OCI-LY7 (cell line): ENCODE measurements at regions not wholly inside any gene's neighbourhood (a gene's known extent, or its start where the extent isn't known, plus 50 kb on each side); places are given as distances from the start of the nearest gene placed in this dataset.

Source experiments
- BruUV-seq: library from RNA; stranded (reverse); fragments of 400-500 nt; replicated peaks from 2 replicates; lab custom pipeline; 2021; lab: Mats Ljungman, UMichigan
- CTCF ChIA-PET: fragments of 300-600 bp; sonication (Branson Sonifier 250); formaldehyde crosslinking; loops from one replicate; lab custom pipeline; 2022; ENCODE audit warnings: antibody characterized with exemption; ENCODE audit not compliant: unreplicated experiment; lab: Charles Lee
- POLR2A ChIA-PET: fragments of 300-600 bp; sonication (Branson Sonifier 250); formaldehyde crosslinking; loops from one replicate; lab custom pipeline; 2022; ENCODE audit warnings: antibody characterized with exemption; lab: Charles Lee
- DNase-seq: peaks from one replicate; pipeline ENCODE4 v3.0.0-alpha.2; 2015; ENCODE audit warnings: low spot score
- H2AFZ ChIP-seq: fragments of 200-600 bp; sonication (generic), shearing (Covaris generic); 2 replicates; pipeline ENCODE4 v1.6.1; 2014; ENCODE audit warnings: mild to moderate bottlenecking, antibody characterized with exemption, low read length, moderate library complexity
- H3K27ac ChIP-seq: fragments of 200-600 bp; sonication (generic); 2 replicates; pipeline ENCODE4 v1.5.1; 2014; ENCODE audit warnings: mixed run types, low read depth, mild to moderate bottlenecking, moderate library complexity, low read length, inconsistent platforms; ENCODE audit not compliant: poor library complexity, severe bottlenecking
- H3K36me3 ChIP-seq: fragments of 200-600 bp; sonication (generic); 2 replicates; pipeline ENCODE4 v1.6.1; 2014; ENCODE audit warnings: mild to moderate bottlenecking, antibody characterized with exemption, low read length, moderate library complexity, mixed read lengths; ENCODE audit not compliant: insufficient read depth
- H3K4me1 ChIP-seq: fragments of 200-600 bp; sonication (generic); 2 replicates; pipeline ENCODE4 v1.5.1; 2014; ENCODE audit warnings: mild to moderate bottlenecking, low read length; ENCODE audit not compliant: insufficient read depth, poor library complexity, severe bottlenecking
- H3K4me2 ChIP-seq: fragments of 200-600 bp; sonication (generic); 2 replicates; pipeline ENCODE4 v1.6.1; 2014; ENCODE audit warnings: mild to moderate bottlenecking, low read length
- H3K4me3 ChIP-seq: fragments of 200-600 bp; sonication (generic); 2 replicates; pipeline ENCODE4 v1.5.1; 2014; ENCODE audit warnings: mild to moderate bottlenecking, low read depth, low read length; ENCODE audit not compliant: poor library complexity, severe bottlenecking
- H3K79me2 ChIP-seq: fragments of 200-600 bp; sonication (generic); 2 replicates; pipeline ENCODE4 v1.6.1; 2016; ENCODE audit warnings: low read depth, mild to moderate bottlenecking, low read length, moderate library complexity, mixed read lengths; ENCODE audit not compliant: insufficient read depth
- H3K9me2 ChIP-seq: fragments of 200-600 bp; sonication (generic); 2 replicates; pipeline ENCODE4 v1.6.1; 2016; ENCODE audit warnings: mild to moderate bottlenecking, low read length, mixed read lengths; ENCODE audit not compliant: insufficient read depth
- H3K9me3 ChIP-seq: fragments of 200-600 bp; sonication (generic); 2 replicates; pipeline ENCODE4 v1.6.1; 2014; ENCODE audit warnings: mild to moderate bottlenecking, mixed run types, low read length, mixed read lengths
- H4K20me1 ChIP-seq: fragments of 200-600 bp; sonication (generic); 2 replicates; pipeline ENCODE4 v1.6.1; 2014; ENCODE audit warnings: mild to moderate bottlenecking, antibody characterized with exemption, low read length, moderate library complexity, mixed read lengths; ENCODE audit not compliant: insufficient read depth
- EZH2phosphoT487 ChIP-seq: fragments of 200-600 bp; sonication (generic); IDR thresholded peaks from 2 replicates; pipeline ENCODE4 v1.6.1; 2018; ENCODE audit warnings: low read depth, borderline replicate concordance, mild to moderate bottlenecking, mixed run types, antibody characterized with exemption, low read length, moderate library complexity, mixed read lengths
- intact Hi-C: fragments of 100-400 bp; cut with micrococcal nuclease; formaldehyde crosslinking; loops from one replicate; pipeline ENCODE4 v1.10.0; 2022; ENCODE audit not compliant: unreplicated experiment
- TF ChIP-seq, protein P1 (sequence below): fragments of 200-600 bp; sonication (generic); conservative IDR thresholded peaks from 2 replicates; pipeline ENCODE4 v1.5.1; 2014; ENCODE audit warnings: mild to moderate bottlenecking, antibody characterized with exemption, low read length, moderate library complexity, mixed read lengths

DNA sequence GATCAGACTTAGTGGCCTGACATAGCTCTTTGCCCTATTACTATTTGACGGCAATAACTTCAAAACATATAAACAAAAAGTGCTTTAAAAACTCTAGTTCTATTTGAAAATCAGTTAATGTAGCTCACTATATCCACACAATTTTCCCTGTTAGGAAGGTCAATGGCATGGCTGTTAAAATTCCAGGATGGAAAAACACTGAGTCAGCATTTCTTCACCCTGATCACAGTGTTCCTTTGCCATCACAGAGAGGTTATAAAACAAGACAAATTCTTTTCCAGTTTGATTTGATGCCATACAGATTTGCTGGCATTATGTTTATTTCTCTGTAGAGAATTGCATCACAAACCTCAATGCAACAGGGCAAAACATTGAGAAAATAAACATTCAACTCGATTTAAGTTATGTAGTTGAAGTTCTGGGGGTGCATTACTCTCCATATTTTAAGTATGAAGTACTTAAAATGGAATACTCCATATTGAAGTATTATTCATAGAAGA lies 253.7 kb upstream of the HSF2 start:
- H3K4me1 ChIP-seq = no peaks in the 10 kb centered on the region
- CTCF ChIA-PET = no interaction called here
- no TSS peak for BruUV-seq
- no peak for DNase-seq
- TF ChIP-seq, protein P1, sequence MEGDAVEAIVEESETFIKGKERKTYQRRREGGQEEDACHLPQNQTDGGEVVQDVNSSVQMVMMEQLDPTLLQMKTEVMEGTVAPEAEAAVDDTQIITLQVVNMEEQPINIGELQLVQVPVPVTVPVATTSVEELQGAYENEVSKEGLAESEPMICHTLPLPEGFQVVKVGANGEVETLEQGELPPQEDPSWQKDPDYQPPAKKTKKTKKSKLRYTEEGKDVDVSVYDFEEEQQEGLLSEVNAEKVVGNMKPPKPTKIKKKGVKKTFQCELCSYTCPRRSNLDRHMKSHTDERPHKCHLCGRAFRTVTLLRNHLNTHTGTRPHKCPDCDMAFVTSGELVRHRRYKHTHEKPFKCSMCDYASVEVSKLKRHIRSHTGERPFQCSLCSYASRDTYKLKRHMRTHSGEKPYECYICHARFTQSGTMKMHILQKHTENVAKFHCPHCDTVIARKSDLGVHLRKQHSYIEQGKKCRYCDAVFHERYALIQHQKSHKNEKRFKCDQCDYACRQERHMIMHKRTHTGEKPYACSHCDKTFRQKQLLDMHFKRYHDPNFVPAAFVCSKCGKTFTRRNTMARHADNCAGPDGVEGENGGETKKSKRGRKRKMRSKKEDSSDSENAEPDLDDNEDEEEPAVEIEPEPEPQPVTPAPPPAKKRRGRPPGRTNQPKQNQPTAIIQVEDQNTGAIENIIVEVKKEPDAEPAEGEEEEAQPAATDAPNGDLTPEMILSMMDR = no peak
- H3K9me2 ChIP-seq = no peaks in the 10 kb centered on the region
- H3K4me2 ChIP-seq = no peak overlapping the region
- no peaks in the 10 kb centered on the region for H4K20me1 ChIP-seq
- no peaks in the 10 kb centered on the region for H3K36me3 ChIP-seq
- H3K4me3 ChIP-seq = no peak overlapping the region
- POLR2A ChIA-PET = no interaction called here
- intact Hi-C loops = no loop called here
- H3K9me3 ChIP-seq = no peaks in the 10 kb centered on the region
- H3K27ac ChIP-seq = no peak overlapping the region
- H3K79me2 ChIP-seq = no peaks in the 10 kb centered on the region
- H2AFZ ChIP-seq = no peak overlapping the region

DNA sequence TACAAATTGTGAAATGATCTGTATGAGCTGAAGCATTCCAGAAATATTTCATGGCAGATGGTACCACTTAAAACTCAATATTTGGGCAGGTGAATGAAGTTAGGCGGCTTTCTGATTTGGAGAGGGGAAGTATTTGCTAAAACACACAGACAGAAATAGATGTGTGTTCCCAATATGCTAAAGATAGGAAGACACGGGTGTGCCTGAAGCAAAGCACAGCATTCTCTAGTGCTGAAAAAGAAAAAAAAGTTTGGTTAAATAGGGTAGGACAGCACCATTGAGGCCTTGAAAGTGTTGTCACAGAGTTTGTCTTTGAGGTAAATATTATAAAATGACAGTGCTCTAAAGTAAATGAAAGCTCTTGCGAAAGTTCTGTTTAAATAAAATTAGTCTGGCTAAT lies 252.2 kb upstream of the HSF2 start:
- ChIA-PET POLR2A (interaction anchor here (0.6 kb wide), 1 partner anchor 23 kb away, joined by 3 read pairs; no protein-coding TSS in a partner anchor), CTCF (no interaction called here)
- no TSS peak for BruUV-seq
- Histone ChIP-seq H3K79me2 (no peaks in the 10 kb centered on the region), H3K4me2 (no peak overlapping the region), H3K4me3 (no peak overlapping the region), H4K20me1 (no peaks in the 10 kb centered on the region), H3K9me2 (no peaks in the 10 kb centered on the region), H3K36me3 (no peaks in the 10 kb centered on the region), H2AFZ (no peak overlapping the region), H3K4me1 (no peaks in the 10 kb centered on the region), H3K27ac (no peak overlapping the region), H3K9me3 (no peaks in the 10 kb centered on the region)
- no peak for DNase-seq
- intact Hi-C loops = no loop called here
- TF ChIP-seq EZH2phosphoT487 = no peak
- TF ChIP-seq, protein P1 = no peak

DNA sequence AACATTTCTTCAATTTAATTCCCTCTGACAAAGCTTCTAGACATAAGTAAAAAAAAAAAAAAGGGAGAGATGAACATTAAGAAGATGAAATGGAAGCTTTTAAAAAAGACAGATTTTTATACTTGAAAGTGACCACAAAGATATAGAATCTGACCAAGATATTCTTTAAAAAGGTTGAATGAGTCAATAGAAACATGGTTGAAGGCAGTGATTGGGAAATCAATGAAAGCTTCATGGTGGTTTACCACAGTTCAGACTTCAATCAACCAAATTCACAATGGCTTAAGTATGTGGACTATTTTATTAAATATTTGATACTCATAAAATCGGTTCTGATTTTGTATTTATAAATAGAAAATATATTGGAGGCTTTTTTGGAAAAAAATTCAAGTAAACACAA lies 248.4 kb upstream of the HSF2 start:
- POLR2A ChIA-PET = interaction anchor here (0.6 to 1.2 kb wide), 6 partner anchors 8 to 815 kb away, joined by 3 to 4 read pairs (median 4); no protein-coding TSS in a partner anchor
- intact Hi-C loops = no loop called here
- H3K4me3 ChIP-seq = no peak overlapping the region
- TF ChIP-seq EZH2phosphoT487 = no peak
- TF ChIP-seq, protein P1 = no peak
- H3K4me2 ChIP-seq = no peak overlapping the region
- CTCF ChIA-PET = no interaction called here
- no peak for DNase-seq
- no TSS peak for BruUV-seq
- no peaks in the 10 kb centered on the region for H3K9me3 ChIP-seq
- H3K9me2 ChIP-seq = no peaks in the 10 kb centered on the region
- no peaks in the 10 kb centered on the region for H4K20me1 ChIP-seq
- H3K79me2 ChIP-seq = no peaks in the 10 kb centered on the region
- H2AFZ ChIP-seq = no peak overlapping the region
- no peaks in the 10 kb centered on the region for H3K36me3 ChIP-seq
- H3K4me1 ChIP-seq = no peaks in the 10 kb centered on the region
- no peak overlapping the region for H3K27ac ChIP-seq
